ENCODE measurements at regions not wholly inside any gene's neighbourhood (a gene's known extent, or its start where the extent isn't known, plus 50 kb on each side); places are given as distances from the start of the nearest gene placed in this dataset.
A peak's percentile ranks its signal among the peaks of the same experiment; 100 is the strongest.
"Not testable (repeated sequence)": the region's sequence is repeated elsewhere in the genome, so short reads cannot be mapped to it uniquely, and the experiment has no call there.

DNA sequence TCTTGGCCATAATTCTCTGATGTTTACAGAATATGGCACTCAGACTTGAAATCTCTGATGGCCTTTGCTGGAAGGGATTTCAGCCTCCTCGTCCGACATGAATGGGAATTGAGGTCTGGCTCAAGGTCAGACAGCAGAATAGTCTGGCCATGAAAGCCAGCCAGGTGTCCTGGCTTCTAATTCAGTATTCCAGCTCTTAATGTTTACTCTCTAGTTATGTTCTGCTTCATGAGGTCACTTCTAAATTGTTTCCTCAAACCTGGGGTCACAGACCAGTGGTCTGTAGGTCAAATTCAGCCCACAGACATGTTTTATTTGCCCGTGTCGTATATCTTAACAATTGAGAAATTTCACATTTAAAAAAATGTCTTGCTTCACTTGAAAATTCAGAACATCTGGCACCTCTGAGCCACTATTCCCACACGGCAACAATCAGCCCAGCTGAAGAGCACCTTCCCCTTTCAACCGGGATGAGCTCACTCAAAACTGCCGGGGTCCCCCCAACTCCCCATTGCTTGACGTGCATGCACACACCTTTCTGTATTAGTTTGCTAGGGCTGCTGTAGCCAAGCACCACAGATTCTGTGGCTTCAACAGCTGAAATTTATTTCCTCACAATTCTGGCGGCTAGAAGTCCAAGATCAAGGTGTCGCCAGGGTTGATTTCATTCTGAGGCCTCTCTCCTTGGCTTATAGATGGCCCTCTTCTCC, 243.5 kb downstream of the ENC1 start:
- peaks cover 12% of the 10 kb centered on the region for H3K4me1 ChIP-seq (ENCODE audit: control insufficient read depth, insufficient read depth, low read length)
- H3K9ac ChIP-seq (ENCODE audit: low read length): no peak overlapping the region
- H3K36me3 ChIP-seq (ENCODE audit: control insufficient read depth, insufficient read depth, low read length, severe bottlenecking): no peaks in the 10 kb centered on the region
- H3K9me3 ChIP-seq (ENCODE audit: control insufficient read depth, low read length): no peaks in the 10 kb centered on the region
- no peaks in the 10 kb centered on the region for H3K27me3 ChIP-seq (replicated peaks; ENCODE audit: control insufficient read depth, insufficient read depth, low read length)
- H3K4me3 ChIP-seq (ENCODE audit: low read length): no peak overlapping the region
- no peak for DNase-seq (ENCODE audit: low read depth)

DNA sequence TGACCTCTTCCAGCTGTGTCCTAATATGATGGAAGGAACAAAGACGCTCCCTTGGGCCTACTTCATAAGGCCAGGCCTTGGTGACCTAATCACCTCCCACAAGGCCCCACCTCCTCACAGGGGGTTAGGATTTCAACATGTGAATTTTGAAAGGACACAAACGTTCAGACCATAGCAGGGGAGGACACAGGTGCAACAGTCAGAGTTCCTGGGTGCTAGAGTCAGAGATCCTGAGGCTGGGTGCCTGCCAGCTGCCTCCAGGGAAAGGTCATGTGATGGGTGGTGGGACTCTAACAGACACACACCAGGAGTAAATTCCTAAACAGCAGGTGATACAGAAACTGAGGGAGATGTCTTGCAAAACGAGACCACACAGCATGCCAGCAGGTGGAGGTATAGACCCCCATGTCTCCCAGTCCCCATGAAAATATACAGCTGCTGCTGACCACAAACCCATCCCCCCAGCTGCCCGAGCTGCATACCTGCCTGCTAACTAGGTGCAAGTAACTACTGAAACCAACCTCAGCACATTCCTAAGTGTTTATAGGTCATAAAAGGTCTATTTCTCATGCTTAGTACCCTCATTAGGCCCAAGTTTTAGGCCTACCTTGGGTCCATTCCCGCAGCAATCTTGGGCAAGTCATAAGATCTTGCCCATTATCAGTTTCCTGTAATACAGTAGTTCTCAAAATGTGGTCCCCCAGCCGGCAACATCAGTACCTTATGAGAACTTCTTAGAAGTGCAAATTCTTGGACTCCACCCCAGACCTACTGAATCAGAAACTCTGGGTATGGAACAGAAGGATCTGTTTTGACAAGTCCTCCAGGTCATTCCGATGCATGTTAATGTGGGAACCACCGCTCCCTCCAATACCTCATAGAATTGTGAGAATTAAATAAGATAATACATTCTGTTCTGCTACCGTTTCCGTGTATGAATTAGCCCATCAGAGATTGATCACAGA, 245.3 kb downstream of the ENC1 start:
- DNase-seq (ENCODE audit: low read depth): no peak
- H3K4me1 ChIP-seq (ENCODE audit: control insufficient read depth, insufficient read depth, low read length): peaks cover 3% of the 10 kb centered on the region
- no peak overlapping the region for H3K4me3 ChIP-seq (ENCODE audit: low read length)
- no peak overlapping the region for H3K9ac ChIP-seq (ENCODE audit: low read length)
- H3K9me3 ChIP-seq (ENCODE audit: control insufficient read depth, low read length): no peaks in the 10 kb centered on the region
- H3K27me3 ChIP-seq (replicated peaks; ENCODE audit: control insufficient read depth, insufficient read depth, low read length): no peaks in the 10 kb centered on the region
- no peaks in the 10 kb centered on the region for H3K36me3 ChIP-seq (ENCODE audit: control insufficient read depth, insufficient read depth, low read length, severe bottlenecking)

DNA sequence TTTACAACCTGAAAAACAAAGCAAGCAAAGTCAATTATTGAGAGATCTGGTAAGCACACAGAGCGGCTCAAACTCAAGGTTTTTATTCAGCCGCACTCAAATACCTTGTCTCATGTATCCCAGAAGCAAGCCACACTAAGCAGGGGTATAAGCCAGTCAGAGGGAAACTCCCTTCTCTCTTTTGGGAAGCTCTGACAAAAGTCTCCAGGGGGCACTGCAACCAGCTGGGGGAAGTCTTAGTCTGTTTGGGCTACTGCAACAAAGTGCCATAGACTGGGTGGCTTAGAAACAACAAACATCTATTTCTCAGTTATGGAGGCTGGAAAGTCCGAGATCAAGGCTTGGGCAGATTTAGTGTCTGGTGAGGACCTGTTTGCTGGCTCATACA, 246.0 kb downstream of the ENC1 start:
- DNase-seq (ENCODE audit: low read depth): no peak

DNA sequence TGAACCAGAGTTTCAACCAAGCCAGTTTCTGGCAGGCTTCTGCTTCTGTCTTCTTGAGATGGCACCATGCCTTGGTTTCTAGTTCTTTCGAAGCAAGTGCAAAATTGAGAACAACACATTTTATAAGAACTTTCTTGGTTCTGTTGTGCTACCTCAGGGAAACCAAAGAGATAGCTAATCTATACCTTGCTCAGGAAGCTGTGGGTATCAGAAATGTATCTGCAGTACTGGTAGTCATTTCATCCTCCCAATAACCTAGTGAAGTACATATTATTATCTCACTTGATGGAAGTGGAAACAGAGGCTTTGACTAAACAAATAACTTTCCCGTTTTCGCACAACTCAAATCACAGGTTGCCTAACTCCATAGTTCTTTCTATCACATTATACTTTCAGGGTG, 246.6 kb downstream of the ENC1 start:
- H3K9ac ChIP-seq (ENCODE audit: low read length): no peak overlapping the region
- peaks cover 9% of the 10 kb centered on the region for H3K4me1 ChIP-seq (ENCODE audit: control insufficient read depth, insufficient read depth, low read length)
- DNase-seq (ENCODE audit: low read depth): no peak
- no peaks in the 10 kb centered on the region for H3K27me3 ChIP-seq (replicated peaks; ENCODE audit: control insufficient read depth, insufficient read depth, low read length)
- no peaks in the 10 kb centered on the region for H3K9me3 ChIP-seq (ENCODE audit: control insufficient read depth, low read length)
- H3K36me3 ChIP-seq (ENCODE audit: control insufficient read depth, insufficient read depth, low read length, severe bottlenecking): no peaks in the 10 kb centered on the region
- no peak overlapping the region for H3K4me3 ChIP-seq (ENCODE audit: low read length)

More for the DNA sequence above, 246.0 kb downstream of the ENC1 start:
- H3K9ac ChIP-seq (ENCODE audit: low read length): no peak overlapping the region
- H3K9me3 ChIP-seq (ENCODE audit: control insufficient read depth, low read length): no peaks in the 10 kb centered on the region
- no peaks in the 10 kb centered on the region for H3K27me3 ChIP-seq (replicated peaks; ENCODE audit: control insufficient read depth, insufficient read depth, low read length)
- H3K4me3 ChIP-seq (ENCODE audit: low read length): no peak overlapping the region
- H3K36me3 ChIP-seq (ENCODE audit: control insufficient read depth, insufficient read depth, low read length, severe bottlenecking): no peaks in the 10 kb centered on the region
- peaks cover 9% of the 10 kb centered on the region for H3K4me1 ChIP-seq (ENCODE audit: control insufficient read depth, insufficient read depth, low read length)

DNA sequence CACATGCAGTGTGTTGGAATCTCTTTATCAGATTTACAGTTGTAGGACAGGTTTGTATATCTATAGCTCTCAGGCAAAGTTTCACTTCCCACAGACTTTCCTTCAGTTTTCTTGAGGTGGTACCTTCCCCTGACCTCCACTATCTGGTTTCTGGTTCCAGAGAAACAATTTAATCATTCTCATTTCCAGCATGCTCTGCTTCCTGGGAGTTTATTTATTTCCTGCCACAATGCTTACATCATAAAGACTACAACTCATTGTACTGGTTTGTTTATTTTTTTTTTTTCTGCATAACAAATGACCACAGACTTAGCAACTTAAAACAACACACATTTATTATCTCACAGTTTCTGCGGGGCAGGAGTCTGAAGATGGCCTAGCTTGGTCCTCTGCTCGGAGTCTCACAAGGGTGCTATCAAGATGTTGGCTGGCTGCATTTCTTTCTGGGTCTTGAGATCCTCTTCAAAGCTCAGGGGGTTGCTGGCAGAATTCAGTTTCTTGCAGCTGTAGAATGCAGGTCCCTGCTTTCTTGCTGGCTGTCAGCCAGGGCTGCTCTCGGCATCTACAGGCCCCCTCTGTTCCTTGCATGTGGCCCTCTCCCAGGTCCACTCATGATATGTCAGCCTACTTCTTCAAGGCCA, 247.7 kb downstream of the ENC1 start:
- Histone ChIP-seq H3K9me3 (ENCODE audit: control insufficient read depth, low read length) (no peaks in the 10 kb centered on the region), H3K4me3 (ENCODE audit: low read length) (no peak overlapping the region), H3K27me3 (replicated peaks; ENCODE audit: control insufficient read depth, insufficient read depth, low read length) (no peaks in the 10 kb centered on the region), H3K4me1 (ENCODE audit: control insufficient read depth, insufficient read depth, low read length) (peaks cover 9% of the 10 kb centered on the region), H3K36me3 (ENCODE audit: control insufficient read depth, insufficient read depth, low read length, severe bottlenecking) (no peaks in the 10 kb centered on the region), H3K9ac (ENCODE audit: low read length) (no peak overlapping the region)
- DNase-seq (ENCODE audit: low read depth): peak; percentile 28

GRCh38 chr5:74391410-74391809, 249.1 kb downstream of the ENC1 start:
- peaks cover 6% of the 10 kb centered on the region for H3K4me1 ChIP-seq (ENCODE audit: control insufficient read depth, insufficient read depth, low read length)
- no peaks in the 10 kb centered on the region for H3K36me3 ChIP-seq (ENCODE audit: control insufficient read depth, insufficient read depth, low read length, severe bottlenecking)
- no peaks in the 10 kb centered on the region for H3K27me3 ChIP-seq (replicated peaks; ENCODE audit: control insufficient read depth, insufficient read depth, low read length)
- no peak overlapping the region for H3K9ac ChIP-seq (ENCODE audit: low read length)
- DNase-seq (ENCODE audit: low read depth): no peak
- no peaks in the 10 kb centered on the region for H3K9me3 ChIP-seq (ENCODE audit: control insufficient read depth, low read length)
- H3K4me3 ChIP-seq (ENCODE audit: low read length): no peak overlapping the region

- H3K9ac ChIP-seq (ENCODE audit: low read length): no peak overlapping the region
- H3K27me3 ChIP-seq (replicated peaks; ENCODE audit: control insufficient read depth, insufficient read depth, low read length): no peaks in the 10 kb centered on the region
- H3K4me3 ChIP-seq (ENCODE audit: low read length): no peak overlapping the region
- H3K4me1 ChIP-seq (ENCODE audit: control insufficient read depth, insufficient read depth, low read length): peaks cover 6% of the 10 kb centered on the region
- no peak for DNase-seq (ENCODE audit: low read depth)
- H3K36me3 ChIP-seq (ENCODE audit: control insufficient read depth, insufficient read depth, low read length, severe bottlenecking): no peaks in the 10 kb centered on the region
- H3K9me3 ChIP-seq (ENCODE audit: control insufficient read depth, low read length): no peaks in the 10 kb centered on the region
These were observed 249.7 kb downstream of the ENC1 start for GRCh38 chr5:74390822-74391221.

- Histone ChIP-seq H3K9ac (ENCODE audit: low read length) (no peak overlapping the region), H3K4me1 (ENCODE audit: control insufficient read depth, insufficient read depth, low read length) (peaks cover 6% of the 10 kb centered on the region), H3K27me3 (replicated peaks; ENCODE audit: control insufficient read depth, insufficient read depth, low read length) (no peaks in the 10 kb centered on the region), H3K36me3 (ENCODE audit: control insufficient read depth, insufficient read depth, low read length, severe bottlenecking) (no peaks in the 10 kb centered on the region), H3K4me3 (ENCODE audit: low read length) (no peak overlapping the region), H3K9me3 (ENCODE audit: control insufficient read depth, low read length) (no peaks in the 10 kb centered on the region)
- DNase-seq (ENCODE audit: low read depth): no peak
These were observed 250.3 kb downstream of the ENC1 start for GRCh38 chr5:74390306-74390637.

DNA sequence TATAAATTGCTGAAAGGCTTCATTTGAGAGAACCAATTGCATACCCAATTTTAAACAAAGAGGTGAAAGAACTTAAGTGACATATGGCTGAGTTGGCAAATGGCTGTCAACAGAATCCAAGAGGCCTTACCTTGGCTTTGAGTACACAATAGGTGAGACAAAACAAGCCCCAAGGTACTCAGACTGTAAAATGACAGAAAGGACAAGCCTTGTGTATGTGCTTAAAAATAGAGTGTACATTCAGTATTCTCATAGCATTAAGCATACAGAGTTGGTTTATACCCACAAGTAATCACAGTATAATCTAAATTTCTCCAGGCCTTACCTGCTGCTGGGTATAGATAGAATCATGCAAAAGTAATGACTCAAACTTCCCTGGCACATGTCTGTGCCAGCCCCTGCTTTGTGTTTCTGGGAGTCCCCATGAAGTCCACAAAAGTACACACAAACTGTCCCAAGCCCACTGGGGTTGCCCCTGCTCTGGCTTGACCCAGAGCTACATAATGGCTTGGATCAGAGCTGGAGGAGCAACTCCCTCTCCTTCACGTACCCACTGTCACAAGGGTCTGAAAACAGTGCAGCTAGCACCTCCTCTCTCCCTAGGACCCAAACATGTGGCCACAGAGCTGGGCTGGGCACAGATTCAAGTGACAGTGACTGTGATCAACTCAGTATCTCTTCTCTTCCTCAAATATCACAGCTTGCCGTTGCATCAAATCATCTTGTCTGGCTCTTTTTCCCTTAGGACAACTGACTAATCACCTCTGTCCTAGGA, 250.8 kb downstream of the ENC1 start:
- no peak for DNase-seq (ENCODE audit: low read depth)
- Histone ChIP-seq H3K36me3 (ENCODE audit: control insufficient read depth, insufficient read depth, low read length, severe bottlenecking) (no peaks in the 10 kb centered on the region), H3K4me3 (ENCODE audit: low read length) (no peak overlapping the region), H3K4me1 (ENCODE audit: control insufficient read depth, insufficient read depth, low read length) (peaks cover 6% of the 10 kb centered on the region), H3K9me3 (ENCODE audit: control insufficient read depth, low read length) (no peaks in the 10 kb centered on the region), H3K9ac (ENCODE audit: low read length) (no peak overlapping the region), H3K27me3 (replicated peaks; ENCODE audit: control insufficient read depth, insufficient read depth, low read length) (no peaks in the 10 kb centered on the region)

- peaks cover 18% of the 10 kb centered on the region for H3K4me1 ChIP-seq (ENCODE audit: control insufficient read depth, insufficient read depth, low read length)
- not testable (repeated sequence) for H3K9ac ChIP-seq (ENCODE audit: low read length); H3K27me3 ChIP-seq (replicated peaks; ENCODE audit: control insufficient read depth, insufficient read depth, low read length); DNase-seq (ENCODE audit: low read depth); H3K36me3 ChIP-seq (ENCODE audit: control insufficient read depth, insufficient read depth, low read length, severe bottlenecking); H3K9me3 ChIP-seq (ENCODE audit: control insufficient read depth, low read length); H3K4me3 ChIP-seq (ENCODE audit: low read length)
These were observed 252.1 kb downstream of the ENC1 start for GRCh38 chr5:74388411-74388810.

Data from adipocyte (in vitro differentiated cells).